ENCODE measurements at regions not wholly inside any gene's neighbourhood (a gene's known extent, or its start where the extent isn't known, plus 50 kb on each side); places are given as distances from the start of the nearest gene placed in this dataset.

DNA sequence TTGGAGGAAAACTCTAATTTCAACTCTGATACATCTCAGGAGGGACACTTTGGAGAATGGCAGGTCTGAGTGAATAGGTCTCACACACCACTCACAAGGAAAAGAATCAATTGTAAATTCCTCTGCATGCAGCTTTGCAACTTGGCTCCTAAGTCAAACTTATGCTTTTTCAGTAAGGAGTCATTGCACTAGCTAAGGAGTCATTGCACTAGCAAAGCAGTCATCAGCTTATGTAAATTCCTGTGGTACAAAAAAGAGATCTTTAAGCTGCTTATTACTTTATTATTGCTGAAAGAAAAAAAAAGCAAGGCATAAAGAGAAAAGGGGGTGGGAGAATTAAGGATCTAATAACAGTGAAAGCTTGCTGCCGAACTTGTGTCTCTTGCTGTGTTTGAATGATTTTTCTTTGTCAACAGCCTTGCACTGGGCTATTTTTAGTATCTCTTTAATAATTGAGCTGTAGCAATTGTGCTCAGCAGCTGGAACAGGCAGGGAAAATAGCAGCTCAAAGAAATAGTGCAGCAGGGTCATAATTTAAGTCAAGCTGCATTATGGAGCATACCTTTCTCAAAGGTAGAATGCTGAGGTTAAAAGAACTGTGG lies 154.3 kb upstream of the ARPP21 start:
- no peak for TF ChIP-seq POLR2A (IDR thresholded peaks at IDR 0.05)
- TF ChIP-seq, protein P1, sequence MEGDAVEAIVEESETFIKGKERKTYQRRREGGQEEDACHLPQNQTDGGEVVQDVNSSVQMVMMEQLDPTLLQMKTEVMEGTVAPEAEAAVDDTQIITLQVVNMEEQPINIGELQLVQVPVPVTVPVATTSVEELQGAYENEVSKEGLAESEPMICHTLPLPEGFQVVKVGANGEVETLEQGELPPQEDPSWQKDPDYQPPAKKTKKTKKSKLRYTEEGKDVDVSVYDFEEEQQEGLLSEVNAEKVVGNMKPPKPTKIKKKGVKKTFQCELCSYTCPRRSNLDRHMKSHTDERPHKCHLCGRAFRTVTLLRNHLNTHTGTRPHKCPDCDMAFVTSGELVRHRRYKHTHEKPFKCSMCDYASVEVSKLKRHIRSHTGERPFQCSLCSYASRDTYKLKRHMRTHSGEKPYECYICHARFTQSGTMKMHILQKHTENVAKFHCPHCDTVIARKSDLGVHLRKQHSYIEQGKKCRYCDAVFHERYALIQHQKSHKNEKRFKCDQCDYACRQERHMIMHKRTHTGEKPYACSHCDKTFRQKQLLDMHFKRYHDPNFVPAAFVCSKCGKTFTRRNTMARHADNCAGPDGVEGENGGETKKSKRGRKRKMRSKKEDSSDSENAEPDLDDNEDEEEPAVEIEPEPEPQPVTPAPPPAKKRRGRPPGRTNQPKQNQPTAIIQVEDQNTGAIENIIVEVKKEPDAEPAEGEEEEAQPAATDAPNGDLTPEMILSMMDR (IDR thresholded peaks at IDR 0.05): no peak
